ENCODE measurements at regions not wholly inside any gene's neighbourhood (a gene's known extent, or its start where the extent isn't known, plus 50 kb on each side); places are given as distances from the start of the nearest gene placed in this dataset.
"Not testable (repeated sequence)": the region's sequence is repeated elsewhere in the genome, so short reads cannot be mapped to it uniquely, and the experiment has no call there.

- Histone ChIP-seq H3K4me3 (no peak overlapping the region), H3K4me1 (no peaks in the 10 kb centered on the region), H3K9me3 (peaks cover 0 to 16% (median 0%) of the 10 kb centered on the region in 3 donors), H3K27ac (no peak overlapping the region), H3K27me3 (peaks cover 0 to 5% (median 0%) of the 10 kb centered on the region in 4 donors), H3K36me3 (no peaks in the 10 kb centered on the region)
- TF ChIP-seq POLR2A (IDR thresholded peaks at IDR 0.05) (no peak), CTCF (IDR thresholded peaks at IDR 0.05) (no peak)
- 81 to 86% methylated on average over 4 to 7 of the region's 59 CpGs for WGBS, 2 donors
- no peak for DNase-seq
- intact Hi-C loops (cut with DNase I) = no loop called here
Measured at GRCh38 chr15:22258398-22259150, 178.2 kb downstream of the OR4M2 start.

GRCh38 chr15:22259151-22259750, 178.9 kb downstream of the OR4M2 start:
- intact Hi-C loops (cut with DNase I); H3K4me3 ChIP-seq; H3K27ac ChIP-seq; H3K27me3 ChIP-seq; H3K4me1 ChIP-seq; DNase-seq; H3K36me3 ChIP-seq: not testable (repeated sequence)
- H3K9me3 ChIP-seq = peaks cover 0 to 16% (median 0%) of the 10 kb centered on the region in 3 donors
- 97% methylated on average over 5 of the region's 37 CpGs; no CpG with 5 or more reads in 1 of the 2 donors for WGBS, 2 donors

- no peak for DNase-seq
- H3K27ac ChIP-seq = no peak overlapping the region
- WGBS, 2 donors = 69 to 81% methylated on average over 7 of the region's 7 CpGs
- no peaks in the 10 kb centered on the region for H3K4me1 ChIP-seq
- intact Hi-C loops (cut with DNase I) = no loop called here
- peaks cover 0 to 5% (median 0%) of the 10 kb centered on the region in 4 donors for H3K27me3 ChIP-seq
- no peak for TF ChIP-seq CTCF (IDR thresholded peaks at IDR 0.05)
- no peak for TF ChIP-seq POLR2A (IDR thresholded peaks at IDR 0.05)
- peaks cover 0 to 16% (median 0%) of the 10 kb centered on the region in 3 donors for H3K9me3 ChIP-seq
- H3K36me3 ChIP-seq = no peaks in the 10 kb centered on the region
- no peak overlapping the region for H3K4me3 ChIP-seq
Measured at GRCh38 chr15:22259881-22260421, 179.6 kb downstream of the OR4M2 start.

GRCh38 chr15:22262613-22263020, 182.3 kb downstream of the OR4M2 start:
- intact Hi-C loops (cut with DNase I) = no loop called here
- DNase-seq = no peak

GRCh38 chr15:22263738-22264137, 183.4 kb downstream of the OR4M2 start:
- H3K36me3 ChIP-seq = no peaks in the 10 kb centered on the region
- H3K4me3 ChIP-seq = no peak overlapping the region
- no peak overlapping the region for H3K27ac ChIP-seq
- H3K9me3 ChIP-seq = peaks cover 0 to 5% (median 0%) of the 10 kb centered on the region in 3 donors
- H3K4me1 ChIP-seq = no peaks in the 10 kb centered on the region
- DNase-seq = no peak
- peaks cover 0 to 1% (median 0%) of the 10 kb centered on the region in 4 donors for H3K27me3 ChIP-seq
- TF ChIP-seq CTCF (IDR thresholded peaks at IDR 0.05) (no peak), POLR2A (IDR thresholded peaks at IDR 0.05) (no peak)
- WGBS, 2 donors = 72 to 81% methylated on average over 5 of the region's 5 CpGs
- intact Hi-C loops (cut with DNase I) = no loop called here

More at GRCh38 chr15:22262613-22263020, 182.3 kb downstream of the OR4M2 start:
- Histone ChIP-seq H3K4me3 (no peak overlapping the region), H3K4me1 (no peaks in the 10 kb centered on the region), H3K36me3 (no peaks in the 10 kb centered on the region), H3K9me3 (peaks cover 0 to 9% (median 0%) of the 10 kb centered on the region in 3 donors), H3K27ac (peak overlapping the region in 1 of 4 donors; percentile 21), H3K27me3 (peaks cover 0 to 5% (median 0%) of the 10 kb centered on the region in 4 donors)
- TF ChIP-seq CTCF (IDR thresholded peaks at IDR 0.05) (no peak), POLR2A (IDR thresholded peaks at IDR 0.05) (no peak)
- 73 to 94% methylated on average over 7 to 8 of the region's 13 CpGs for WGBS, 2 donors

GRCh38 chr15:22264272-22264671, 183.9 kb downstream of the OR4M2 start:
- H3K27ac ChIP-seq; H3K36me3 ChIP-seq; H3K4me3 ChIP-seq; intact Hi-C loops (cut with DNase I); H3K27me3 ChIP-seq; DNase-seq; H3K4me1 ChIP-seq; H3K9me3 ChIP-seq: not testable (repeated sequence)
- 83 to 86% methylated on average over 3 of the region's 3 CpGs for WGBS, 2 donors
